ENCODE measurements at regions not wholly inside any gene's neighbourhood (a gene's known extent, or its start where the extent isn't known, plus 50 kb on each side); places are given as distances from the start of the nearest gene placed in this dataset.

GRCh38 chr9:16157216-16157615 is 604.4 kb downstream of the CCDC171 start:
- TF ChIP-seq CTCF (IDR thresholded peaks at IDR 0.05) (no peak), ZFX (IDR thresholded peaks at IDR 0.05; ENCODE audit: borderline replicate concordance) (no peak)

All from 22Rv1 (cell line).